DMS53 treated with DMSO at 0.1 percent for 48 hours (cell line): ENCODE measurements at regions not wholly inside any gene's neighbourhood (a gene's known extent, or its start where the extent isn't known, plus 50 kb on each side); places are given as distances from the start of the nearest gene placed in this dataset.
"Not testable (repeated sequence)": the region's sequence is repeated elsewhere in the genome, so short reads cannot be mapped to it uniquely, and the experiment has no call there.

Source experiments
- DNase-seq: peaks from one replicate; lab custom pipeline; 2025; ENCODE audit not compliant: unreplicated experiment; lab: John Stamatoyannopoulos, UW

- DNase-seq: no peak
Measured at GRCh38 chr3:13197281-13197680, 124.1 kb upstream of the IQSEC1 start.

DNA sequence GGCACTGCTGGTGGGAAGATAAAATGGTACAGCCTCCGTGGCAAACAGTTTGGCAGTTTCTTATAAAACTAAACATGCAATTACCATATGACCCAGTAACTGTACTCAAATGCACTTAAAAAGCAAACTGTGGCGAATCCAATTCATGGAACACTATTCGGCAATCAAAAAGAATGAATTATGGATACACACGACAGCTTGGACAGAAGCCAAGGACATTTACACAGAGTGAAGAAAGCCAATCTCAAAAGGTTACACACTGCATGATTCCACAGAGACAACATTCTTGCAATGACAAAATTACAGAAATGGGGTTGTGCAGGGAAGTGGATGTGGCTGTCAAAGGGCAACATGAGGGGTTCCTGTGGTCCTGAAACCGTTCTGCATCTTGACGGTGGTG, 122.1 kb upstream of the IQSEC1 start:
- no peak for DNase-seq

DNA sequence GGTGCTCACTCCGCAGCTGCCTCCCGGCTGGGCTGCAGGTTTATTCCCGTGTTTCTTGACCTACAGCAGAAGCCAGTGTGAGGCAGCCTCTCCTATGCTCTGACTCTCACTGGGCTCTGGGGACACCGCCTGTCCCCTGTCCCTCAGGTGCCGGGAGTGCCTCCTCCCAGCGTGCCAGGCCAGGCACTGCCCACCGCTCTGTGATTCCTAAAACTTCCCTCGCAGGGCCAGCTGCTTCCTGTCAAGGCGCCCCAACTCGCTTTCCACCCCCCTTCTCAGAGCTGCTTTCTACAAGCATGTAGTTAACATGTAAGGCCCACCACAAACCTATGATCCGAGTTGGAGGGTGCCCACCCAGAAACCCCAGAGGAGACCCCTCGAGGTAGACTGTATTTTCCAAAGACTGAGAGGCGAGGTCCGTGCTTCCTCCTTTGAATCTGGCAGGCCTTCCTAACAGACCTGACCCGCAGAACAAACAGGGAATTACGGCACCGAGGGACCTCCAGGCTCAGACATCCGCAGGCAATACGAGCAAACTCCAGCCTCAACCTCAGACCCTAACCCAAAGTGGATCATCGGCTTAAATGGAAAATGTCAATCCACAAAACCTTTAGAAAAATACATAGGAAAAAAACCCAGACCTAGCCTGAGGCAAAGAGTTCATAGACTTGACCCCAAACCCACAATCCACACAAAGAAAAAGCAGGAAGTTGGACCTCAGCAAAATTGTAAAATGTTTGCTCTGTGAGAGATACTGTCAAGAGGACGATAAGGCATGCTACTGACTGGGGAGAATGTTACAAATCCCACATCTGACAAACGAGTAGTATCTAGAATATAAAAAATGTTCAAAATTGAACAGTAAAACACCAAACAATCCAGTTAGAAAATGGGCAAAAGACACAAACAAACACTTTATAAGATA, 121.3 kb upstream of the IQSEC1 start:
- no peak for DNase-seq

DNA sequence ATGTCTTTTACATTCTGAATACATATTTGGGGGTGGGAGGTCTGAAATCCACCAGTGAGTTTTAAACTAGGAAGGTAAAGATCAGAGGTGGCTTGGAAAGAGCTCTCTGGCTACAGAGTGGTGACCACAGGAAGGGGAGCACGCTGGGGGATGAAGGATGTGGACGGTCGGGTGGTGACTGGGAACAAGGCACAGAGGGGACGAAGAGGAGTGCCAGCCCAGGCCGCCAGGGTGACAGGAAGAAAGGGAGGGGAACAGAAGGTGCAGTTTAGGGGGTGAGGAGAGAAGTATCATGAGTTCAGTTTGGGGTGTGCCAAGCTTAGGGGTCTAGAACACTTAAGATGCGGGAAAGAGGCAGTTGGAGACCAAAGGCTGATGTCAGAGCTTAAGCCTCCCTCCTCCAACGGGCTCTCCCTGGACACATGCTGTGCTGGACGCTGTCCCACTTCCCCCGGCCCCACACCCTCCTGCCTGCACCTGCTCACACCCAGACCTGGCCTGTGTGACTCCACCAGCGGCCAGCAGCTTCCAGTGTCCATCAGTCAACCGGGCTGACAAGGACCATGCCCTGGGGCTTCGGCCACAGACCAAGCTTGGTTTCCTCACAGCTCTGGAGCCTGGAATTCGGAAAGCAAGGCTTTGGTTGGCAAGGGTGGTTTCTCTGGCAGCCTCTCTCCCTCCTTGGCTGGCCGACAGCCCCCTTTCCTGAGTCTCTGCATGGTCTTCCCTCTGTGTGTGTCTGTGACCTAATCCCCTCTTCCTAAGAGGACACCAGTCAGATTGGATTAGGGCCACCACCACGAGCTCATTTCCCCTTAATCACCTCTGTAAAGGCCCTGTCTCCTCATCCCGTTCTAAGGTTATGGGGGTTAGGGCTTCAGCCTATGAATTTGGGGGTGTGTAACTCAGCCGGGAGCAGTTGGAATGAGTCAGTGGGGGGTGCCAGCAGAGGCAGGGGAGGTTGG, 120.4 kb upstream of the IQSEC1 start:
- no peak for DNase-seq

- DNase-seq: no peak
Measured at GRCh38 chr3:13192471-13193213, 119.4 kb upstream of the IQSEC1 start.

DNA sequence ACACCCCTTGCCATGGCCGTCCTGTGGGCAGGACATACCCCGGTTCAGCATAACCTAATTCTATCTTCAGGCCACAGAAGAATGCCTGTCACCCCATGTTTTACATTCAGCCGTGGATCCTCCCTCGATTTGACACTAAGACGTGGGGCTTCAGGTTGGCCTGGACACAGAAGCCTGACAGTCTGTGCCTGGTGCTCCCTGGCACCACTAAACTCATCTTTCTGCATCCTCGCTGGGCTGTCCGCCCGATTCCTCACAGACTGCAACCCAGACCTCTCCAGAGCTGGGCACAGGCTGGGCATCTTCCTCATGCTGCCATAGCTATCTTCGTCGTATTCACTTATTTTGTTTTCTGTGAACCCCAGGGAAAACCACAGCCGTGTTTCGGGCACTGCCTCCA, 117.8 kb upstream of the IQSEC1 start:
- no peak for DNase-seq

GRCh38 chr3:13190378-13190765, 117.1 kb upstream of the IQSEC1 start:
- DNase-seq: no peak

GRCh38 chr3:13189639-13190377, 116.6 kb upstream of the IQSEC1 start:
- DNase-seq: no peak

DNA sequence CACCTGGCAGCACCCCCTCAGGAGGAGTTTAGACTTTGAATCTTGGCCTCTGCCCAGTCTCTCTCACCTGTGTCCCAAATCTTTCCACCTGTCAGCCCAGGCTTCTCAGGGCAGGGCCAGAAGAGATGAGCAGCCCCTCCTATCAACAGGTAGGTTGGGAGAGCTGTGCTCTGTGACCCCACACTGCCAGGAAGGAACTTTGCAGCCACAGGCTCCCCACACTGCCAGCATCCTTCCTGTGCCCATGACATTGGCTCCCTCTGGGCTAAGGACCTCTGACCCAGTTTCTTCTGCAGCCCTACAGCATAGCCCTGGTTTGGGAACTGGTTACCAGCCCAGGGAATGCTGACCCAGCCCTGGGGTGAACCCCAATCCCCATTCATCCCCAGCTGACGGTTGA, 115.7 kb upstream of the IQSEC1 start:
- no peak for DNase-seq

- DNase-seq: no peak
Measured at GRCh38 chr3:13188181-13188779, 115.1 kb upstream of the IQSEC1 start.

GRCh38 chr3:13187593-13187992, 114.4 kb upstream of the IQSEC1 start:
- DNase-seq: no peak

DNA sequence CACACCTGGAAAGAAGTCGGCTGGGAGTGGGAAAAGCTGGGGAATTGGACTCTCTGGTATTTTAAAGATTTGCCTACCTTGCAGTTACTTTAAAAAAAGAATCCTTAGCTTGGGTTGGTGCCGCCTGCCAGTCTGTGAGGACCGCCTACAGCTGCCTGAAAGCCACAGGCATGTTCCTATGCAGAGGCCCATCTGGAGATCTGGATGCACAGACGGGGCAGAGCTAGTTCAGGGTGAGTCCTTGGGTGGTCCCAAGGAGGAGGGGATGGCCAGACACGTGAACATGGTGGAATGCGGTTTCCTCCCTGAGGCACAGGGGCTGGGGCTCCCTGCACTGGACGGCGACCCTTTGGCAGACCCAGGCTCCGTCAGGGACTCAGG, 113.2 kb upstream of the IQSEC1 start:
- DNase-seq: no peak

GRCh38 chr3:13185737-13186434, 112.7 kb upstream of the IQSEC1 start:
- DNase-seq: no peak

- not testable (repeated sequence) for DNase-seq
Measured at GRCh38 chr3:13179582-13180210, 106.5 kb upstream of the IQSEC1 start.

GRCh38 chr3:13179181-13179580, 106.0 kb upstream of the IQSEC1 start:
- no peak for DNase-seq

- no peak for DNase-seq
Measured at GRCh38 chr3:13178107-13178506, 104.9 kb upstream of the IQSEC1 start.

GRCh38 chr3:13177641-13178040, 104.4 kb upstream of the IQSEC1 start:
- no peak for DNase-seq

DNA sequence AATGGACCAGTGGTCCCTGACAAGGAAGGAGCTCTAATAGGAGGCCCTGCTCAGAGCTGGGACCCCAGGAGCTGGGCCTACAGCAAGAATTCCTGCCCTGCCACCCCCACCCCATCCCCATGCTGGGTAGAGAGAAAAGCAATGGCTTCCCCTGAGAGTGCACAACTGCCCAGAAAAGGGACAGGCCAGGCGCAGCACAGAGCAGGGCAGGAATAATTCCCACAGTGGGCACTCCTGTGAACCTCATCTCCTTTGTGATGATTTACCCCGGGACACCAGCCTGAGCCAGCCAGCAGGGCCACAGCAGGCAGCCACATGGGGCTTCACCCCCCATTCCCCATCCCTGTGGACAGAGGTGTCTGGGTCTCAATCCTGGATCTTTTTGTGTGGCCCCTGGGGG, 104.0 kb upstream of the IQSEC1 start:
- no peak for DNase-seq

DNA sequence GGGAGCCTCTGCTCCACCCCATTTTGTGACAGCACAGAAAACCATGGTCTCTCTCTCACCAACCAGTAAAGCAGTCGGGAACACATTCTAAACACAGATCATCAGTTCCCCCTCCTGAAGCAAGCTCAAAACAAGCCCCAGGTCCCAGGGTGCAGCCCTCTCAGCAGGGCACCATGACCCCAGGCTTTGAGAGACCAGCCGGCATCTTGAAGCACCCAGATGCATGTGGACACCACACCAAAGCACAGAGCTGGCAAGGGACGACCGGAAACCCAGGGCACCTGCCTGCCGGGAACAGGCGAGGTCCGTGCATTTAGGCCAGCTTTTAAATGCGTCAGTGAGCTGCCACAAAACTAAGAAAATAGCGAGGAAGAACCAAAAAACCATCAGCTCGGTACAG, 103.2 kb upstream of the IQSEC1 start:
- no peak for DNase-seq
